Activated gamma-delta T cell treated with Interleukin-2 at 50 U/mL for 16 hours (primary cell): ENCODE measurements at regions not wholly inside any gene's neighbourhood (a gene's known extent, or its start where the extent isn't known, plus 50 kb on each side); places are given as distances from the start of the nearest gene placed in this dataset.

ENCODE experiments used
- DNase-seq: peaks from one replicate; pipeline ENCODE4 v3.0.0-alpha.2; 2020

DNA sequence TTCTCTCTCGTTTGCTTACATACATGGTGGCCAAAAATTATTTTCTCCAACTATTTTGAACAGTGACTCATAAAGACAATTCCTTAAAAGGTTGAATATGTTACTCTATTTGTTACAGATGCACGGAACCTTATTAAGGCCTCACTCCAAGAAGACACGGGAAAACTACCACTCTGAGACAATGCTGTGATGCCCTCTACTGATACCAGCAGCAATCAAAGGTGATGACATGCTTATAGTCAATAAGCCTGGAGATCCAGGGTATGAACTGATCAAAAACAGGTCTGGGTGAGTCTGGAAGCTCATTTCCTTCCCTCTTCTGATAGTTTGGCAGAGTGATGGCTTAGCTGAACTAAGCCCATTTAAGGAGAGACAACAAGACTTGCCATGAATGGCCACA, 563.0 kb downstream of the LRRIQ3 start:
- DNase-seq, result no peak

DNA sequence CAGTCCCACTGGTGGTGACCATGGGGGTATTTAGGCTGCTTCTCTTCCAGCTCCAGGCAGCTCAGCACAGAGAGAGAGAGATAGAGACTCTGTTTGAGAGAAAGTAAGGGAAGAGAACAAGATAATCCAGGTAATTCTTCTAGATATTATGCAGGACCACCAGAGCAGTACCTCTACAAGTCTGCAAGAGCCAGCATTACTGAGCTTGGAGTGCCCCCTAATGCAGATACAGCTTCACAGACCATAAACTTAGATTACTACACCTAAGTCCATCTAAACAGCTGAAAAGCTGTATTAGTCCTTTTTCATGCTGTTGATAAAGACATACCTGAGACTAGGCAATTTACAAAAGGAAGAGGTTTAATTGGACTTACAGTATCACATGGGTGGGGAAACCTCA, 570.3 kb downstream of the LRRIQ3 start:
- DNase-seq, result no peak

DNA sequence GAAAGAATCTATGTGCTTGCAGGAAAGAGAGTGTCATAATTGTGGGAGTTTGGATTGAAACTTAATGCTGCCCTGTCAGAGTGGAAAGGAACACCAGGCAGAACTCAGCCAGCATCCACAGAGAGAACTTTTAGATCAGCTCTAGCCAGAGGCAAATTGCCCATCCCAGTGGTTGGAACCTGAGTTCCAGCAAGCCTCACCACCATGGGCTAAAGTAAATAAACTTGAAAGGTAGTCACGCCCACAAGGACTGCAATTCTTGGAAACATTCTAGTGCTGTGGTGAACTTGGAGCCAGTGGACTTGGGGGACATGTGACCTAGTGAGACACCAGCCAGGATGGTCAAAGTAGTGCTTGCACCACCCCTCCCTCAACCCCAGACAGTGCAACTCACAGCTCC, 571.6 kb downstream of the LRRIQ3 start:
- no peak for DNase-seq

DNA sequence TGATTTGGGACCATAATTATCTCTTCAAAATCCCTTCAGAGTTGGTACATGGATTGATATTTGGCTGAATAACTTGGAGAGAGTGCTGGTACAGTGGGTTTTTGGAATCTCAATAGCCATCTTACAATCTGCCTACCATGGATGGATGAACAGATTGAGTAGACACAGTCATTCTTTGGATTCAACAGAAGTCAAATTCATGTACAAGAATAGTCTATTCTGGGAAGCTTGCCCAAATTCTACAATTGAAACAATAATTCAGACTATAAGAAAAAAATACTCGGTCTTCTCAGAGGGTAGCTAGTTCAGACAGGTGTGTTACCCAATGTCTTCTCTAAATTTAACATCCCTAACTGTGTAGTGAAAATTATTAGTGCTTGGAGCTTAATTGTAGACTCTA, 574.0 kb downstream of the LRRIQ3 start:
- DNase-seq, result no peak

DNA sequence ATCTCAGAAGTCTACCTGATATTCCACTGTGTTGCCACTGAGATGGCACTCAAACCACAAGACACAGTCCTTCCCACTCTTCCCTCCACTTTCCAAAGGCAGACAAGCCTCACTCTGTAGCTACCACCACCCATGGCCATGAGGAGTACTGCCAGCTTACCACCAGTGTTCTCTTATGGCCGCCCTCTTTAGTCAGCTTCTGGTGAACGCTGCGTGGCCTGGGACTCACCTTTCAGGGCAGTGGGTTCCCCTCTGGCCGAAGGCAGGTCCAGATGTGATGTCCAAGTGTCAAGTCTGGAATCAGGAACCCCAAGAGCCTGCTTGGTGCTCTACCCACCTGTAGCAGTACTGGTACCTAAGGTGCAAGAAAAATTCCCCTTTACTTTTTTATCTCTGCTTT, 580.8 kb downstream of the LRRIQ3 start:
- no peak for DNase-seq

DNA sequence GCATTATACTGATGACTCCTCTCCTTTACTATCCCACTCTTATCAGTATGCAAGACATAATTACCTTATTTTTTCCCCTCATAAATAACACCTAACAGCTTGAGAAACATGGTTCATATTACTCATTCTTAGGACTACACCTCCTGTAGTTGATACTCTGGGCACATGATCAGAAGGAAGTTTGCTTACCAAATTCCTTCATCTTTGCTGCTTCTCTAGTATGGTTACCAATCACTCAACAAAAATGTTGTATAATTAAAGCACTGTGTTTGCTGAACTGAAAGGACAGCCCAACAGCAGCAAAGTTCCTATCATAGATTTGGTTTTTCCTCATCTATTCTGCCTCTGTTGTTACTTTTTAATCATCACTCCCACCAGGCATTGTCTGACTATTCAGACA, 586.3 kb downstream of the LRRIQ3 start:
- no peak for DNase-seq

DNA sequence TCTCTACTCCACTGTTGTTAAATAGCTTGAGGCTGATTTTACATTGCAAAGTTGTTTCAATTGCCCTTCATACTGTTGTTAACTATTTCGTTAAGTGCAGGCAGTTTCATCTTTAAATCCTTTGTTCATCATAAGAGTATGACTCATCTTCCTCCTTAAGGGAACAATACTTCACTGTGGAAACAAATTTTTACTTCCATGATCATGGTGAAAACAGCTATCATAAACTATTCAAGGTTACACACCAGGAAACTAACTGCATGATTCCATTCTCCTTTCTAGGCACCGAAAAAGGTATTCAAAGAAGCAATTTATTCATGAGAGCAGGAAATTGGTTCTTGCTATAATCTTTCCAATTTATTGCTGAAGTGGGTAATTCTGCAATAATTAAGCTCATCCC, 593.2 kb downstream of the LRRIQ3 start:
- no peak for DNase-seq

DNA sequence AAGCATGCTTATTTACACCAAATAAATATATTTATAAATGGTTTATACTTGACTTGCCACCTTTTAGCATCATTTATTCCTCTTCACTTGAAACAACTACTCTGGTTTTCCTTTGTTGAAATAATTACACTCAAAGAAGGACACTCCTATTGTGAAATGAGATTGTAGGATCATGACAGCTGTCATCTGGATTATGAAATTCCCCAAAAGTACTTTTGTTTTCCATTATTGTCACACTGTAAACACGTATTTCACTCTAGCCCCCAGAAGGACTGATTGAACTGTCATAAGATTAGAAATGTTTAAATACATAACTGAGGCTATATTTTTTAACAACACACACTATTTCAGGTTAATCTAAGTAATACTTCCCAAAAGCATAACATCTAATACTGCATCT, 593.8 kb downstream of the LRRIQ3 start:
- no peak for DNase-seq

DNA sequence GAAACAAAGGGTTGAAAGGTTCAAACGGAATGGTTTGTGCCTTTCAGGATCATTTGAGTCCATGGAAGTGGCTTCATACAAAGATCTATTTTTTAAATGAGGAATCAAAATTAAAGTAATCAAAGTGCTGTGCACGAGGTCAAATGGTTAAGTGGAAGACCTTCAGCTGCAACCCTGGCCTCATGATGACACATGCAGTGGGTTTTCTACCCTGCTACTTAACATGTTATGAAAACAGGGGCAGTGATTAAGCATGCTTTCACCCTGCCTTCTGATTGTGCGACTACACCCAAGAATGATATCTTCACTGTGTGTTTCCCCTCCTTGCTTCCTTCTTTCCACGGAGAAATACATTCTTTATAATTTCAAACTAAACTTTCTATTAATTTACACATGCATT, 604.2 kb downstream of the LRRIQ3 start:
- no peak for DNase-seq

DNA sequence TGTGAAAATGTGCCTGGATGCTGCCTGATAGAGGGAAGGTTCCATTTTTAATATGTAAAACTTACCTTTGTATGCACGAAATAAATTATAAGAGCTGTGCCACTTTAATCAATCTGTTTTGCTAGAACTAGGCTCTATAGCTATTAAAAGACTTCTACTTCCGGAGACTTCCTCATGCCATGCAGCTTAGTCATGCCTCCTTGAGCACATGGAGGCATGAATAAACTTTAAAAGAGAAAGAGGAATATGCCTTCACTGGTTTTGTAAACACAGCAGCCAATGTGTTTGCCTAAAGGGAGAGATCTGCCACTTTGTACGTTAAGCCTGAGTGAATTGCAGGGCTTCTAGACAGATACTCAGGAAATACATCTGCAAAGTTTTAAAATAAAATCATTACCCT, 604.6 kb downstream of the LRRIQ3 start:
- no peak for DNase-seq

DNA sequence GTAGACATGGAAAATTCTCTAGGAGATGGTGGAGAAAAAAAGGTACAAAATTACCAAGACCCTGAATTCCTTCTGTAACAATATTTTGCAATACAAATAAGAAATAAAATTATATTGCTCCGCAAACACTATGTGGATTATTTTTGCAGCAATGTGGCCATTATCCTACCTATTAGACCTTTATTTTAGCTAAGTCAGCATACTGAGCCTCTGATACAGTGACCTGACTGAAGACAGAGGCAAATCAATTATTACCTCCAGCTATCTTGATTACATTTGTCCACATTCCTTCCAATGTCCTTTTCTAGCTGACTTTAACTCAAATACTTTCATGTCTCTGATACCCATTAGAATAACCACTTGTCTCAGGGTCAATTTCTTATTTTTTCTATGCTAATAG, 610.9 kb downstream of the LRRIQ3 start:
- DNase-seq, result no peak

DNA sequence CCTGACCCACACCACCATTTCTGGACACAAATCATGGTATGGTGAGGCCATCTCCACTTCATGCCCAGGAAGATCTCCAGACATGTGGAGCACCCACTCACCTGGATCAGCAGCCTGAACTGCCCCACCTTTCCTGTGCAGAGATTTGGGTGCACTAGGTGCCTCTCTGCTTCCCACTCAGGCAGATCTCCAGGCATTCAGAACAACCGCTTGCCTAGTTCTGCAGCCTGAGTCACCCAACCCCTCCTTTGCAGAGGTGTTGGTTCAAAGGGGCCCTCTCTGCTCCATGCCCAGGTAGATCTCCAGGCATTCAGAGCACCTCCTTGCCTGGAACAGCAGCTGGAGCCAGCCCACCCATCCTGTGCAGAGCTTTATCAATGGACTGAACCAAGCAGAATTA, 620.8 kb downstream of the LRRIQ3 start:
- no peak for DNase-seq

DNA sequence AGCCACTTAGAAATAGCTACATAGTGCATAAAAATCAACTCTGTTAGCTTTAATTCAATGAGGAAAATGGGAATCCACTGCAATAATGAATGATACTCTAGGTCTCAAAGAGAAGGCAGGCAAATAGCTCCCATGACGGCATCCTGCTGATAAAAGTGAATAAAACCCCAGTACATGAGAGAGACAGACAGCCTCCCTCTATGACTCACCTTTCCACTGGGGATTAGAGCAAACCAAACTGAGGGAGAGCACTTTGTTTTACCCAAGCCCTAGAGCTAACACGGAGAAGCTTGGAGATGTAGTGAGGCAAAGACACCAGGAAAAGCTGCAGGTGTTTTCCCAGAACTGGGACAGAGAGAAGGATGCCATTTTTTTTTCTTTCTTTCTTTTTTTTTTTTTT, 621.9 kb downstream of the LRRIQ3 start:
- no peak for DNase-seq

DNA sequence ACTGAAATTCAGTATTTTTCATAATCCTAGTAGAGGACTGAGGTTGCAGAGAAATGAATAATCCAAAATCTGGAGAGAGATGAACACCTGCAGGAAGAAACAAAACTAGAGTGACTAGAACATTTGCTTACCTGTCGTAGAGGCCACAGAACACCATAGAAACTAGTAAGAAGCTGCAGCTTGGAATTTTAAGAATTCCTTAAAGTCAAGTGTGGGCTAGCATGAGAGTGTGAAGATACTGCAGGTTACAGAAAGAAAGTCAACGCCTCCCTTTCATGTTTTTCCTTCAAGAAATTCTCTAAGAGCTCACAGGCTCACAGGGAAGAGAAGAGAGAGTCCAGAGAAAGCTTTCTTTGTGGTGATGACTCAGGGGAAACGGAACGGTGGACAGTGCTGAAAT, 633.7 kb downstream of the LRRIQ3 start:
- no peak for DNase-seq

DNA sequence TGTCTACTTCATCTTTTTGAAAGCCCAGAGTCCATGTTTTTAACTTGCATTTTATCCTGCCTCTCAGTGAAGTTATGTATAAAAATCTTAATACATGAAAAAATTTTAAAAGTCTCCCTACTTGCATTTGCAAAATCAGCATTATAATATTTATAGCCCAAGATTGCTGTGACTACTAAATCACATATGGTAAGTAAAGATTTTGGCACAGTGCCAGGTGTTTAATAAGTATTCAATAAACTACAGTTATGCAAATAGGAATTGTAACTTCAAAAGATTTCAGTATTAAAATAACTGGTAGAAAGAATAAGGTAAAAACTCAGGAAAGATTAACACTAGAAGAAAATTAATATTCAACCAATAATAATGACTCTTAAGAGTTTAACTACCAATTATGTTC, 641.7 kb downstream of the LRRIQ3 start:
- DNase-seq, result no peak

DNA sequence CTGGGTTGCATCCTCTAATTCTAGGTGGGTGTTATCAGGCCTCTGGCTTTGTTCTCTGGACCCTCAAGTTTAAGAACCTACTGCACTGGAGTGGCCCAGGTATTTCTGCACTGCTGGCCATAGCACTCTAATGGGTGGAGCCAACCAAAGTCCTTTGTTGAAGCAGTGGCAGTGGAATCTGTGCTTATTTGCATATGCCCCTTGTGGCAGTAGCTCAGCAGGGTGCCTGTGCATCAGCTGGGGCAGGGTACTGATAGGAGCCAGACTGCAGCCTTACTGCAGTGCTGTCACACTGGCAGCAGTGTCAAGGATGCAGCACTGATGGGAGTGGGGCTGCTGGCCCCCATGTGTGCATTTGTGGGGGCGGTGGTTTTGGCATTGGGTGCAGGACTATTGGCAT, 660.6 kb downstream of the LRRIQ3 start:
- DNase-seq, result no peak

DNA sequence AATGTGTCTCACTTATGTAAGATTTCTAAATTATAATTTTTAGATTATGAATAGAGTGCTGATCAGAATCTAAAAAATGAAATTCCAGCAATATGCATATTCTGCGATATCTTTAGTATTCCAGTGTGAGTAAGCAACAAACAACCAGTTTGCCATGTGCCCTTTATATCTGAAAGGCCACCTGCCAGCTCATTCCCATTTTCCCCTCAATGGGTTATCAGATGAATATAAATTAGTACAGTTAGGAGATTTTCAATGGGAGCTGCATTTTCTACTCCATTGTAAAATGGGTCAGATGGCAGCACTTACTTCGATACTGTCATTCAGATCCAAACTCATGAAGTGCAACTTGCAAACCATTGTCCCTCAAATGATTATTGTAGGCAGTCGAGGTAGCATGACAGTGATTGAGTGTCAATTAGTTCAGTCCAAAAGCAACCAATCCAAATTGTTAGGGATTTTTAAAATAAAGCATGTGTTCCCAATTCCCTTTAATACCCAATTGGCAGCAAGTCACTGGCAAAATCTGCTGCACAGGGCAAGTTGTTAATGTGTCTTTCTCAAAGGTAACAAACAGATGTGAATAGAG, 680.3 kb downstream of the LRRIQ3 start:
- DNase-seq, result no peak

DNA sequence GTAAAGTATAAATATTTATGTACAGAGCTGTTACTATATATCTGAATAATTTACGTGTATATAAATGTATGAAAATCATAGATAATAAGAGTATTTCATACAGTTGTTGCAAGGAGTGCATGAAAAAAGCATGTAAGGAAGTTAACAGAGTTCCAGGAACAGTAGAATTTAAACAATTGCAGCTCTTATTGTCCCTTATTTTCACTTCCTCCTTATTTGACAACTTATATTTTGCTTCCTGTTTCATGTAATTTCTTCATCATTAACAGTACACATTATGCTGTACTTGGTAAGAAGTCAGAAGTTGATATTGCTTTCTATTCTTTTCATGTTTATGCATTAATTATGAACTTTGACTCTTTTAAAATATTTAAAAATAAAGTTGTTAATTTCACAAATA, 681.5 kb downstream of the LRRIQ3 start:
- no peak for DNase-seq

DNA sequence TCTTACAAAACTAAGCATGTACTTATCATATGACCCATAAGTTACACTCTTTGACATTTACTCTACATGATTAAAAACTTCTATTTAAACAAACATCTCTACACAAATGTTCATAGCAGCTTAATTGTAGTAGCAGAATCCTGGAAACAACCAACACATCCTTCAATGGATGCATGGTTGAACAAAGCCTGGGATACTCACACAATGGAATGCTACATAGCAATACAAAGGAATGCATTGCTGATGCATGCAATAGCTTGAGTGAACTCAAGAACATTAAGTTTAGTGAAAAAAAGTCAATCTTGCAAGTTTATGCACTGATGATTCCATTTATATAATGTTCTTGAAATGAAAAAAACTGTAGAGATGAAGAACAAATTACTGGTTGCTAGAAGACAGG, 686.9 kb downstream of the LRRIQ3 start:
- no peak for DNase-seq

DNA sequence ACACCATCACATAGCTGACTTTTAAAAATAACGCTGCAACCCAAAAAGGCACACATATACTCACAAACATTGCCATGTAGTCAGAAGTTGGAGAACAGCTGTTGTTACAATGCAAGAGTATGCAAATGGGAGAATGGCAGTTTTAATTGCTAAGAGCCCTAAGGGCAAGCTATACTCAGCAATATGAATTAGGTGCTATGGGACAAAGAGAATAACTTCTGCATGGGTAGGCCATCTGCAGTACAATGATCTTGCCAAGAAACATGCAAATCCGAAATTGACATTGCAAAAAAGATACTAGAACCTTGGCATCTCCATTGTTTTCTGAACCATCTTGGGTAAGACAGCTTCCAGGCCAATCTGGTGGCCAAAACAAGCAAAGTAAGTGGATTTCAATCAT, 697.8 kb downstream of the LRRIQ3 start:
- DNase-seq, result no peak

DNA sequence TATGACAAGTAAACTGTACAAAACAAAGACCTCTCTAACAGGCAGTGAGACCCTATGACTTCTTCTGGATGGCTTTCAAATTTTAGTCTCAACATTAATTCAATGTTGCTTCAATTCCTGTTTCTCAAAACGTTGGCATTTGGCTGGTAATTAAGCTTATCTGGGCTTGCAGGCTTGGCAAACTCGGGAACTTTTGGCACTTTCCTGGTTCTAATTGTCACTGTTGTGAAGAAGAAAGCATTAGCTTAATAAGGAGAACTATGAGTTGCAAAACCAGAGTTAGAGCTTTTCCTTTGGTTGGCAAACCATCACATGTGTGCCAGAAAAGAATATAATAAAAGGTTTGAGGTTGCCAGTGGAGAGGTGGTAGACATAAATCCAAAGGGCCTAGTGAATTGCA, 698.3 kb downstream of the LRRIQ3 start:
- no peak for DNase-seq

DNA sequence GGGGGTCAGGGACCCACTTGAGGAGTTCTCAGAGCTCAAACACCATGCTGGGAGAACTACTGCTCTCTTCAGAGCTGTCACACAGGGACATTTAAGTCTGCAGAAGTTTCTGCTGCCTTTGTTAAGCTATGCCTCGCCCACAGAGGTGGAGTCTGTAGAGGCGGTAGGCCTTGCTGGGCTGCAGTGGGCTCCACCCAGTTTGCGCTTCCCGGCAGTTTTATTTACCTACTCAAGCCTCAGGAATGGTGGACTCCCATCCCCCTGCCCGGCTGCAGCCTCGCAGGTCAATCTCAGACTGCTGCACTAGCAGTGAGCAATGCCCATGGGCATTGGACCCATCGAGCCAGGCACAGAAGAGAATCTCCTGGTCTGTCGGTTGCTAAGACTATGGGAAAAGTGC, 706.4 kb downstream of the LRRIQ3 start:
- DNase-seq, result no peak

DNA sequence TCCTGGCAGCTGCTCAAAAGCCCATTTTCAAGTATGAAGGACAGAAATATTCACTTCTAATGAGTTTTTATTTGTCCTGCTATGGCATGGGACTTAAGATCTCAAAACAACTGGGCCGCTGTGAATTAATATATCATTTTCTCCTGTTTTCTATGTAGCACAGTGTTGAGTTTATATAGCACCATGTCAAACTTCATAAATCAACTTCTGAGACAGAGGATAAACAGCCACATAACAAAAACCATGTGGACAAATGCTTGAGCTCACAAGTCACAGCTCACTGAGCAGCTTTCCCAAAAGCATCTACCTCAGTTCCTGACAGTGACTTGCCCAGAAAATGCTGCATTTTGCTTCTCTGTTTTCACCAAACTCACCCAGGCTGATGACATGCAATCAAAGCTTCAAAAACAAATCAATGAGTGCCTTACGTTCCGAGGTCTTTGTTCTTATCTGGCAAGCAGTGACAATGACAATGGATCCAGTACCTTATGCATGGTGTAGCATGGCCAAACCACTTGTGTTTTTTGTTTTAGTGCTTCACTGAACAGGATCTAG, 722.6 kb downstream of the LRRIQ3 start:
- DNase-seq, result no peak

DNA sequence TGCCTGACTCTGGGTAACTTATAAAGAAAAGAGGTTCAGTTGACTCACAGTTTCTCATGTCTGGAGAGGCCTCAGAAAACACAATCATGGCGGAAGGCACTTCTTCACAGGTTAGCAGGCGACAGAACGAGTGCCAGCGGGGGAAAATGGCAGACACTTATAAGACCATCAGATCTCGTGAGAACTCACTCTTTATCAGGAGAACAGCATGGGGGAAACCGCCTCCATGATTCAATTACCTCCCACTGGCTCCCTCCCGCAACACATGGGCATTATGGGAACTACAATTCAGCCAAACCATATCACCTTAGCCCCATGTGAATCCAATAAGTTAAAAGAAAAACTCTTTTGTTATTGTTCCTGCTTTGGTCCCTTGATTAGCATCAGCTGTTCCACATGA, 725.2 kb downstream of the LRRIQ3 start:
- DNase-seq, result no peak

DNA sequence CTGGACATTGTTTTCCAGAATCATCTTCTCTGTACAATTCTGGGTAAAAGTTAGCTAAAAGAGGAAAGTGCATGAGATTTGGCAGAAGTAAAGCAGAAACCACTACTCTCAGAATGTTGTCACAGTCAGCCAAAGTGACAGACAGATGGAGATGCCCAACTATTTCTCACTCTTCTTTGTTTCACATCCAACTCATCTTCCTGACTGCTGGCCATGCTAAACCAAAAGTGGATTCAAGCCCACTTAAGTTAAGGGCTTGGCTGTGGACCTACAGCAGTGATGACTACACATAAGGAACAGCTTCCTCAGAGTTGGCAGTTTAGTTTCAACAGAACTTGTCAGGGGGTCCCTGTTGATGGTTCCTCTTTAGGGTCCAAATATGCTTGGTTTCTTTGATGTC, 730.2 kb downstream of the LRRIQ3 start:
- no peak for DNase-seq

DNA sequence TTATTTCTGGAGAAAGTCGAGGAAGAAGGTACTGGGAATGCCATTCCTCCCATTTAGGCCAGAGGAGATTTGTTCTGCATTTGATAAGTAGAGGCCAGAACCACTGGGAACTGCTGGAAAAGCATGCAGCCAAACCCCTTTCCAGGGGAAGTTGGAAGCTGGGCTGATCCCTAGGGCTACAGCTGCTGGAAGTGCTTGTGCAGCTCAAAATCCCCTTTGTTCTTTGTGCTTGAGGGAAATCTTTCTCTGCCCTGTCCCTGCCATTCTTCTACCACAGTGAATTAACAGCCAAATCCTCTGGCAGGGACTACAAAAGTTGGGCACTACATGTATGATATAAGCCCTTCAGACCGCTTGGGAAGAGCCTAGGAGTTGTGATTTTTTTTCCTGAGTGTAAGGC, 734.1 kb downstream of the LRRIQ3 start:
- DNase-seq, result no peak
